HK-2 (cell line): ENCODE measurements at regions not wholly inside any gene's neighbourhood (a gene's known extent, or its start where the extent isn't known, plus 50 kb on each side); places are given as distances from the start of the nearest gene placed in this dataset.
"Not testable (repeated sequence)": the region's sequence is repeated elsewhere in the genome, so short reads cannot be mapped to it uniquely, and the experiment has no call there.

Experiments used
- DNase-seq: peaks from one replicate; pipeline ENCODE4 v3.0.0-alpha.2; 2018; ENCODE audit not compliant: unreplicated experiment

GRCh38 chr9:29966247-29966646 is 2393.0 kb upstream of the C9orf72 start:
- DNase-seq: no peak

- DNase-seq: no peak
Observed at GRCh38 chr9:29968831-29969230, 2395.6 kb upstream of the C9orf72 start.

GRCh38 chr9:29969408-29969807 is 2396.1 kb upstream of the C9orf72 start:
- no peak for DNase-seq

GRCh38 chr9:29969856-29970647 is 2396.8 kb upstream of the C9orf72 start:
- DNase-seq: no peak

- no peak for DNase-seq
Observed at GRCh38 chr9:29974197-29974596, 2400.9 kb upstream of the C9orf72 start.

- DNase-seq: no peak
Observed at GRCh38 chr9:29976981-29977380, 2403.7 kb upstream of the C9orf72 start.

- DNase-seq: no peak
Observed at GRCh38 chr9:29981013-29981412, 2403.4 kb upstream of the ACO1 start.

GRCh38 chr9:29999645-30000044 is 2384.8 kb upstream of the ACO1 start:
- no peak for DNase-seq

- DNase-seq: no peak
Observed at GRCh38 chr9:30010691-30011090, 2373.8 kb upstream of the ACO1 start.

- no peak for DNase-seq
Observed at GRCh38 chr9:30012622-30013021, 2371.8 kb upstream of the ACO1 start.

GRCh38 chr9:30015073-30015472 is 2369.4 kb upstream of the ACO1 start:
- no peak for DNase-seq

- no peak for DNase-seq
Observed at GRCh38 chr9:30020161-30020560, 2364.3 kb upstream of the ACO1 start.

- DNase-seq: no peak
Observed at GRCh38 chr9:30035761-30036160, 2348.7 kb upstream of the ACO1 start.

- no peak for DNase-seq
Observed at GRCh38 chr9:30036558-30036957, 2347.9 kb upstream of the ACO1 start.

GRCh38 chr9:30039712-30040111 is 2344.7 kb upstream of the ACO1 start:
- no peak for DNase-seq

GRCh38 chr9:30048396-30048795 is 2336.0 kb upstream of the ACO1 start:
- no peak for DNase-seq

GRCh38 chr9:30058463-30058862 is 2326.0 kb upstream of the ACO1 start:
- DNase-seq: no peak

GRCh38 chr9:30060976-30061375 is 2323.5 kb upstream of the ACO1 start:
- no peak for DNase-seq

- DNase-seq: no peak
Observed at GRCh38 chr9:30065888-30066287, 2318.6 kb upstream of the ACO1 start.

- DNase-seq: not testable (repeated sequence)
Observed at GRCh38 chr9:30069236-30069635, 2315.2 kb upstream of the ACO1 start.

GRCh38 chr9:30075022-30075421 is 2309.4 kb upstream of the ACO1 start:
- no peak for DNase-seq

- peak; percentile 59 for DNase-seq
Observed at GRCh38 chr9:30075451-30076199, 2308.8 kb upstream of the ACO1 start.

GRCh38 chr9:30078195-30078594 is 2306.2 kb upstream of the ACO1 start:
- DNase-seq: no peak
